RPMI7951 (cell line): ENCODE measurements at regions not wholly inside any gene's neighbourhood (a gene's known extent, or its start where the extent isn't known, plus 50 kb on each side); places are given as distances from the start of the nearest gene placed in this dataset.
"Not testable (repeated sequence)": the region's sequence is repeated elsewhere in the genome, so short reads cannot be mapped to it uniquely, and the experiment has no call there.

Experiments
- DNase-seq: peaks from one replicate; pipeline ENCODE4 v3.0.0-alpha.2; 2012; ENCODE audit warnings: low read depth

GRCh38 chr2:194999771-195000170 is 657.3 kb upstream of the SLC39A10 start:
- DNase-seq, result no peak

DNA sequence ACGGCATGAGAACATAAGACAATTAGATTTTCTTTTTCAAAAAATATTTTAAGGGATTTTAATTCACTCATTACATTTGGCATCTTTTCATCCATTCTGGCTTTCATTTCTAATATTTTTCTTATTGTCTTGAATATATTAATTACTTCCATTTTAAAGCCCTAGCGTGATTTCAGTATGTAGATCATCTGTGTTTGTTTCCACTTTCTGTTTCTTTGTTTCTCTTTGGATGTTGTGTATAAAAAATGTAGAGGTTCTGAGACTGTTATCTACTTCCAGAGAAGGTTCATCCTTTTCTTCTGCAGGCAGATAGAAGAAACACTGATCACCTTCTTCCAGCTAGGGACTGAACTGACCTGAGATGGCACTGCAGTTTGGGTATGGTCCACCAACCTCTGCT is 664.4 kb upstream of the SLC39A10 start:
- DNase-seq, result no peak

GRCh38 chr2:194985258-194985657 is 671.8 kb upstream of the SLC39A10 start:
- DNase-seq, result no peak

- no peak for DNase-seq
Measured at GRCh38 chr2:194962254-194962653, 694.8 kb upstream of the SLC39A10 start.

- no peak for DNase-seq
Measured at GRCh38 chr2:194954218-194954617, 702.8 kb upstream of the SLC39A10 start.

DNA sequence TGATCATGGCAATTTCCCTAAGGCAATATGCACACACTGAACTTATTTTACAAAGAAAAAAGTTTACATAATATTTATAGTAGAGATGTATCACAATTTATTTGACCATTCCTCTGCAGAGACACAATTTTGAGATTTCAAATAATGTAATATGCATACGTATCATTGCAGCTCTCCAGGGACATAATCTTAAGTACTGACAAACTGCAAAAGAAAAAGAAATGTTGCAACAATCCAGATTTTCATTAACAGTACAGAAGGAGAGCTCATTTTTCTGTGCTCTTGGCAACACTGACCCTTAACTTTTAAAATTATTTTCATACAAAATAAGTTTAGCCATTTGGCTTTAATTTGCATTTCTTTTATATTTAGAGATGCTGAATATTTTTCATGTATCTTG is 710.2 kb upstream of the SLC39A10 start:
- no peak for DNase-seq

DNA sequence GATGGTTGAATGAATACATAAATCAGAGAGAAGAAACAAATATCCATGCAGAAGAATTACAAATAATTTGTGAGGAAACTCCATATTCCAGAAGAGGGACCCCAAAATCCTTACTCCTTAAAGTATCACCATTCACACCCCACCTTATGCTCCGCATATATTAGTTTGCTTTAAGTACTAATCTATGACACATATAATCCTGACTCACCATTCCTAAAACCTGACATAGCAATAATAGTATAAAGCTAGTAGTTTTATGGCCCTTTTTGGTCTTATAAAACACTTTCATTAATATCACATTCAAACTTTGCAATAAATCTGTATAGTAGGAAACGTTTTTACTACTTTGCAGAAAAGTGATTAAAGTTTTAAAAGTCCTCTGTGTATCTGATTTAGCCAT is 719.0 kb upstream of the SLC39A10 start:
- no peak for DNase-seq

DNA sequence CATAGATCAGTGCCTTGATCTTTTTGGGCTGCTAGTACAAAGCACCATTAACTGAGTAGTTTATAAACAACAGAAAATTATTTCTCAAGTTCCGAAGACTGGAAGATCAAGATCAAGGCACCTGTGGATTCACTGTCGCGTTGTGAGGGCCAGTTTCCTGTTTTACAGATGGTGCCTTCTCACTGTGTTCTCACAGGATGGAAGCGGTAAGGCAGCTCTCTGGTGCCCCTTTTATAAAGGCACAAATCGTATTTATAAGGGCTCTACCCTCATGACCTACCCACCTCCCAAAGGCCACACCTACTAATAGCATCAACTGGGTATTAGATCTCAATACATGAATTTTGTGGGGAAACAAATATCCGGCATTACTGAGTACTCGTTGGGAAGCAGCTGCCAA is 729.5 kb upstream of the SLC39A10 start:
- DNase-seq, result no peak

DNA sequence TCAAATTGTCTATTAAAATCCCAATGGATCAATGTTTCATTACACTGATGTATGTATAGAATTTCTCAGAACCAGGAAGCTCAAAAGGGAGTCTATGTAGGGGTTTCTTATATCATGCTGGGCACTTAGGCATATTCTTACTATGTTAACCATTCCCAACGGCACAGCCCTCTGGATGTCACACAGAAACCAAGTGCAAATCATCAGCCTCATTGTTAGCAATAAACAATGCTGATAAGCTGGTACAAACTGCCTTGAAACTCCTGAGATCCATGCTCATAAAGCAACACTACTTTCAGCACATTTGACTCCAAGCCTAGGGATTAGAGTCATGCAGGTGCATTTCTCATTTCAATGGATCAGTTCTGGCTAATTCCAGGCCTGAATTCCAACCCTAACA is 730.2 kb upstream of the SLC39A10 start:
- no peak for DNase-seq

GRCh38 chr2:194925742-194926141 is 731.3 kb upstream of the SLC39A10 start:
- no peak for DNase-seq

DNA sequence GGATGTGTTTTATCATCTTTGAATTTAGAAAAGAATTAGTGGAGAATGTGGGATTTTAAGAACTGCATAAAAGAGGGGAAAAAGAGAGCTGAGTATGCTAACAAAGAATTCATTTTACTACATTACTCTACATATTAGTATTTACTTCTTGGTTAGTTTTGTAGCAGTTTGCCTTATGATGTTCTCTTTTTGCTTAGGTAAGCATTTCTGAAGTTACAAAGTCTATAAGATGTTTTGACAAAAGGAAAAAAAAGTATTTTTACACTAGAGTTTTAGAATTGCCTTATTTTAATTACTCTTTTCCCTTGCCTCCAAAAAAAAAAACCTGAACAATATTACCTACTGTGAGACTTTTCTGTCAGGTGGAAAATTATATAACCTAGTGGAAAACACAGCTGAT is 739.5 kb upstream of the SLC39A10 start:
- DNase-seq, result no peak

DNA sequence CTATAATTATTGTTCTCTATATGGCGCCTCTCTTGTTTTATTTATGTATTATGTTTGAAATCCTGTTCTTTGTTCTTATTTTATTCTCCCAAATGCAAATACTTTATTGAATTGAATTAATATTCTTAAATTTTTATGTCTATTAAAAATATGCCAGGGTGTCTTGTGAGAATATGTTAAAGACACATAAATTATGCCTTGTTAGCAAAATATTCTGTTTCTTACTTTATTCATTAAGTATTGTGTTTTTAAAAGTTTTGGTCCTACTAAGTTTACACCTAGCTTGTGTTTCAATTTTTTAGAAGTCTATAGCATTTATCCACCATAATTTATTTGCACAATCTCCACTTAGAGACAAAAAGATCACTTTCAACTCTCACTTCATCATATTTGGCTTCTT is 741.5 kb upstream of the SLC39A10 start:
- no peak for DNase-seq

DNA sequence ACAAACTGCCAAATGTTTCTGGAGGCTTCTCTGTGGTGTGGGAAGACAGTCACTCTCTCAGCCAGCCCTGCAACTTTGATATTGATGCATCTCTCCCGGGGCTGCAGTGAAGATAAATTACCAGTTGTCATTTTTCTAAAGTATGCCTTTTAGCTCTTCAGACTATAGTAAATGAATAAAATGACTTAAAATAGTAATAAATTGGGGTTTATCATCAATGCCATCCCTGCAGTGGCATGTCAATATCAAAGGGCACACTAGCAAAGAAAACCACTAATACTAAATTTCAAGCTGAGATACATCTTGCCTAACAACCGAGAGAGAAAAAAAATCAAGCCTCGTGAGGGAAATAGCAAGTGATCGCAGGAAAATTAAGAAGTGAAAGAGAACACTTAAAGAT is 749.5 kb upstream of the SLC39A10 start:
- no peak for DNase-seq

DNA sequence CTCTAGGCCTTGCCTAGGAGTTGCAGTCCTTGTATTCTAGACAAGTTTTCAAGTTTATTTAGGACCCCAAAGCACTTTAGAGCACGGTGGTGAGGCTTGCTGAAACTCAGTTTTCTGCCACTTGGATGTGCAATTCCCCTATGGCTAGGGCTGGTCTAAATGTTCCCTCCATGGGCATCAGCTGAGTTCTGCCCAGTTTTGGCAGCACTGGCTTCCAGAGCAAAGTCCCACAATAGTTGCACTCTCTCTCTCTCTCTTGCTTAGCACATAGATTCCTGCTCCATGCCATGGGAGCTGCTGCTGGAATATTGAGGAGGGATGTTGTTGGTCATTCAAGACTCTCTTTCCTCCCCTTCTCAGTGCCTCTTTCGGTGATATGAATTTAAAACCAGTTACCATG is 760.2 kb upstream of the SLC39A10 start:
- no peak for DNase-seq

GRCh38 chr2:194883711-194884110 is 773.3 kb upstream of the SLC39A10 start:
- no peak for DNase-seq

DNA sequence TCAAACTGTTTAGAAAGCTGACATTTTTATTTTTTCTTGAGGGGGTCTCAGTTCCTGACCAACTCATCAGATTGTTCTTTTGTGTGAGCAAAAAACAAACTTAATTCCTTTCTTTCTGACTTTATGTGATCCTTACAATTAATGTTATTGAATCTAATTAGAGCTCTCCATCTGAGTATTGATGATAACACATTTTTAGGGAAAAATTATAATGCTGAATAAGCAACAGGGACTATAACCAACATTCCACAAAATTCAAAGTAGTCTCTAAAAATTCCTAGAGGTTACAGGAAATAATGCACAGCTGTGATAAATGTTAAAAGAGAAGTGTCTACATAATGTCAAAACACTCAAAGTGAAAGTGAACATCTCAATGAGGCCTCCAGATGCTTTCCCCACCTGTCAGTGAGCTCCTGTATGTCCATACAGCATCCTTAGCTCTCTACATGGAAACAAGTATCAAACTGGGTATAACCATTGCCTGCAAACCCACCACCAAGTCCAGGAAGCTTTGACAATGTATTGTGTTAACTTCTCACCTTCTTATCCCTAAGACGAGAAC is 786.0 kb upstream of the SLC39A10 start:
- DNase-seq, result no peak

DNA sequence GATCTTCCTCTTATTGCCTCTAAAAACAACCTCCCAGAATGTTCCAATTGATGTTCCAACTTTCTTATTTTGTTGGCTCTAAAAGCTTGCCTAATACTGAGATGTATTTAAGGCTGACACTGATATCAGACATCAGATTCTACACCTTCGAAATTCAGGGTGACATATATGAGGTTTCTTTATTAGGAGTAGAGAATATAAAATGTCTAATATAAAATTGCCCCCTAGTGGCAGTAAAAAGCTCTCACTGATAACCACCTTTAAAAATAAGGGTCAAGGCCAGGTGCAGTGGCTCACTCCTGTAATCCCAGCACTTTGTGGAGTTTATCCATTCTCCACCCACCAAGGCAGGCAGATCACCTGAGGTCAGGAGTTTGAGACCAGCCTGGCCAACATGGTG is 789.7 kb upstream of the SLC39A10 start:
- peak; percentile 1 for DNase-seq

- no peak for DNase-seq
Measured at GRCh38 chr2:194854941-194855340, 802.1 kb upstream of the SLC39A10 start.

DNA sequence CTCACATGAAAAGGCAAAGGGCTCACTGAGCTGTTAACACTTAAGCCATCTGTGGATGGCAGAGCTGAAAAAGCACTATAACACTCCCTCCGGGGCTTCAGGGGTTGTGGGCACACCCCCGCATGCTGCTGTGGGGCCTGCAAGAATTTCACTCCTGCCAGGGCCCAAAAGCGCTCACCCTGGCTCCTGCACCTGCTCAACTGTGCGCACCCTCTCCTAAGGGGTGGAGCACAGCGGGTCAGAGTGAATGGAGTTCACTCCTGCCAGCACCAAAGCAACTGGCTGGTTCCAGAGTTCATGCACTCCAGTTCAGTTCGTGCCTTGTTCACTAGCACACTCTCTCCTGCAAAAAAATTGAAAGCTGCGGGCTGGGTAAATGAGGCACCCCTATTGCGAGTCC is 814.2 kb upstream of the SLC39A10 start:
- DNase-seq, result no peak

GRCh38 chr2:194834371-194834770 is 822.7 kb upstream of the SLC39A10 start:
- DNase-seq, result not testable (repeated sequence)

DNA sequence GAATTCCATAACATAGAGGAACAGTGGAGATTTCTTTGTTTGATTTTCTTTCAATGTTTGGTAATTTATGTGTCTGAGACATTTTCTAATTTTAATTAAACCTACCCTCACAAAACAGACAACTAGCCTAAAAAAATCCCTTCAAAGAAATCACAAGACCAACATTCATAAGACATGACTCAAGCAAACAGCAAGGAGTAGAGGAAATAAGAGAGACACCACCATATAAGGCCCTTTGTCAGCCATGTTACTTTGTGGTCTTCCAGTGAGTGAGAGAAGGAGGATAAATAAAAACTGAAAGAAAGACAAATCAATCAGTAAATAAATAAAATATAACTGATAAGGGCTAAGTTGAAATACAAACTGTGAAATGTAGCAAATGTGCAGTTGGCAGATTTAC is 830.8 kb upstream of the SLC39A10 start:
- DNase-seq, result no peak

- no peak for DNase-seq
Measured at GRCh38 chr2:194824450-194824849, 832.6 kb upstream of the SLC39A10 start.

DNA sequence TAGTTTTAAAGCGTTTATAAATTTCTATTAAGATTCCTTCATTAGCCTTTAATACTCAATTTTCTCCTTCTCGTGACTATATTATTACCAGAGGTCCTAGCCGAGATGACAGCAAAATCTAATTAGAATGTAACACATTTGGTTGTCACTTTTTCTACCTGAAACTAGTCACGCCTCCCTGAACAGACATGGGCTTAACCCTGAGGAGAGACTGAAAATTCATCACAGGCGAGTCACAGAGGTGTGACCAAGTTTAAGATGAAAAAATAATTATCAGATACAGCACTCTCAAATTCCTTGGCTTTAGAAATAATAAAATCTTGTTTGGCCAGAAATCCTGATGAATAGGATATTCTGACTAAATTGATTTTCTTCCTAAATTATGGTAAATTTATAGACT is 834.4 kb upstream of the SLC39A10 start:
- no peak for DNase-seq

DNA sequence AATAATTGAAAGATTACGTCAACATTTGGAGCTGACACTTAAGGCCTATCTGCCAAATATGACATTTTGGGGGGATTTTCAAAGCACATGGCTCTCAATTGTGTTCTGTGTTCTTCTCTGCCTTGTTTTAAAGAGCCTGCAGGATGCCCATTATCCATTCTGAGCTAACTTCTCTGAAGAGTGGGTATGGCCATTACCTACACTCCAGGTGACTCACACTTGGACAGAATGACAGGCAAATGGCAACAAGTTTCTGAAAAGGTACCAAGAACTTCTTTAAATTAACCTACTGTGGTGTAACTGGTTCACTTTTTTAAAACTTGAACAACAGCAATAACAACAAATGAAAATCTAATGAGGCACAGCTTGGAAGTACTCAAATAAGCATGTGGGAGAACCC is 834.9 kb upstream of the SLC39A10 start:
- no peak for DNase-seq

- no peak for DNase-seq
Measured at GRCh38 chr2:194819367-194819766, 837.7 kb upstream of the SLC39A10 start.
